HG03575 (cell line): ENCODE measurements at regions not wholly inside any gene's neighbourhood (a gene's known extent, or its start where the extent isn't known, plus 50 kb on each side); places are given as distances from the start of the nearest gene placed in this dataset.

Source experiments
- ATAC-seq: cut with Tn5 transposase; IDR thresholded peaks from one replicate; pipeline ENCODE4 v1.9.1; 2021; ENCODE audit not compliant: unreplicated experiment, insufficient number of reproducible peaks, low FRiP score; ENCODE audit errors: extremely low read depth

GRCh38 chr6:47360388-47360787 is 50.7 kb upstream of the TNFRSF21 start:
- ATAC-seq: peak; percentile 58

- no peak for ATAC-seq
Measured at GRCh38 chr6:47362857-47363461, 53.3 kb upstream of the TNFRSF21 start.

- ATAC-seq: no peak
Measured at GRCh38 chr6:47363736-47364135, 54.0 kb upstream of the TNFRSF21 start.

GRCh38 chr6:47366335-47366890 is 56.7 kb upstream of the TNFRSF21 start:
- ATAC-seq: no peak

- no peak for ATAC-seq
Measured at GRCh38 chr6:47371139-47371869, 61.6 kb upstream of the TNFRSF21 start.

GRCh38 chr6:47371870-47372255 is 62.2 kb upstream of the TNFRSF21 start:
- ATAC-seq: no peak

- no peak for ATAC-seq
Measured at GRCh38 chr6:47372318-47372717, 62.6 kb upstream of the TNFRSF21 start.

- no peak for ATAC-seq
Measured at GRCh38 chr6:47375426-47375825, 65.7 kb upstream of the TNFRSF21 start.

- no peak for ATAC-seq
Measured at GRCh38 chr6:47376930-47377329, 67.2 kb upstream of the TNFRSF21 start.

GRCh38 chr6:47377971-47378370 is 68.3 kb upstream of the TNFRSF21 start:
- no peak for ATAC-seq

GRCh38 chr6:47379328-47379727 is 69.6 kb upstream of the TNFRSF21 start:
- ATAC-seq: no peak

GRCh38 chr6:47380251-47380650 is 70.5 kb upstream of the TNFRSF21 start:
- ATAC-seq: no peak

GRCh38 chr6:47381036-47381435 is 71.3 kb upstream of the TNFRSF21 start:
- ATAC-seq: no peak

- ATAC-seq: no peak
Measured at GRCh38 chr6:47383360-47383759, 73.7 kb upstream of the TNFRSF21 start.

GRCh38 chr6:47391675-47392074 is 82.0 kb upstream of the TNFRSF21 start:
- ATAC-seq: no peak

GRCh38 chr6:47392251-47392650 is 82.5 kb upstream of the TNFRSF21 start:
- no peak for ATAC-seq

- no peak for ATAC-seq
Measured at GRCh38 chr6:47396401-47397069, 81.1 kb upstream of the CD2AP start.

- ATAC-seq: no peak
Measured at GRCh38 chr6:47400581-47400980, 77.0 kb upstream of the CD2AP start.

- ATAC-seq: no peak
Measured at GRCh38 chr6:47402081-47402480, 75.5 kb upstream of the CD2AP start.

- no peak for ATAC-seq
Measured at GRCh38 chr6:47403056-47403455, 74.5 kb upstream of the CD2AP start.
